Lung (tissue), 11 donors: ENCODE measurements at regions not wholly inside any gene's neighbourhood (a gene's known extent, or its start where the extent isn't known, plus 50 kb on each side); places are given as distances from the start of the nearest gene placed in this dataset.

Experiments
- ATAC-seq: fragments of 200-7000 bp; cut with Tn5 transposase; one replicate; pipeline ENCODE4 v1.9.1; 2020; ENCODE audit warnings: moderate number of reproducible peaks; ENCODE audit not compliant: insufficient read depth, low FRiP score
- DNase-seq, 3 donors: peaks; one replicate each; pipeline ENCODE4 v3.0.0-alpha.2; 2013 to 2017
- H3K27ac ChIP-seq, 2 donors: one replicate each; pipeline ENCODE4 v1.5.1; 2013; ENCODE audit warnings: mild to moderate bottlenecking in 2 of 2, moderate library complexity in 2 of 2, control low read depth in 1 of 2, inconsistent platforms in 1 of 2, low read depth in 1 of 2, low read length in 1 of 2
- H3K27me3 ChIP-seq, 3 donors: one replicate each; pipeline ENCODE4 v1.5.1; 2013; ENCODE audit warnings: low read length in 2 of 3; ENCODE audit not compliant: control insufficient read depth in 3 of 3, insufficient read depth in 3 of 3
- H3K36me3 ChIP-seq, 4 donors: one replicate each; pipeline ENCODE4 v1.5.1; 2013; ENCODE audit warnings: low read length in 4 of 4, mild to moderate bottlenecking in 1 of 4, moderate library complexity in 1 of 4; ENCODE audit not compliant: control insufficient read depth in 4 of 4, insufficient read depth in 4 of 4
- H3K4me1 ChIP-seq, 5 donors: one replicate each; pipeline ENCODE4 v1.5.1; 2013; ENCODE audit warnings: low read length in 5 of 5, mild to moderate bottlenecking in 2 of 5, moderate library complexity in 1 of 5; ENCODE audit not compliant: control insufficient read depth in 5 of 5, insufficient read depth in 5 of 5
- H3K4me3 ChIP-seq: one replicate; pipeline ENCODE4 v1.5.1; 2013; ENCODE audit warnings: mild to moderate bottlenecking, control low read depth, moderate library complexity
- H3K9ac ChIP-seq, 2 donors: one replicate each; pipeline ENCODE4 v1.5.1; 2013; ENCODE audit warnings: low read length in 2 of 2, control low read depth in 1 of 2; ENCODE audit not compliant: insufficient read depth in 1 of 2
- H3K9me3 ChIP-seq, 4 donors: one replicate each; pipeline ENCODE4 v1.5.1; 2013; ENCODE audit warnings: low read length in 3 of 4, mild to moderate bottlenecking in 1 of 4, moderate library complexity in 1 of 4; ENCODE audit not compliant: control insufficient read depth in 4 of 4, insufficient read depth in 3 of 4
- WGBS, 2 donors: extraction: QIAGEN DNeasy Blood & Tissue Kit; methylation state at CpG; one replicate each; pipeline ENCODE4 v1.1.7; 2013; 5-methylcytosine and 5-hydroxymethylcytosine counted together
- TF ChIP-seq, protein P1 (sequence below): IDR thresholded peaks from 2 replicates; pipeline ENCODE4 v1.5.1; 2012; ENCODE audit warnings: mild to moderate bottlenecking; ENCODE audit errors: control extremely low read depth, extremely low read depth
- donor health status: control.
- donor health status: control.
- donor health status: Bipolar disorder and iron deficiency.
- donor health status: healthy.
- donor health status: DM: yes; HTN: yes; CAD: no.

DNA sequence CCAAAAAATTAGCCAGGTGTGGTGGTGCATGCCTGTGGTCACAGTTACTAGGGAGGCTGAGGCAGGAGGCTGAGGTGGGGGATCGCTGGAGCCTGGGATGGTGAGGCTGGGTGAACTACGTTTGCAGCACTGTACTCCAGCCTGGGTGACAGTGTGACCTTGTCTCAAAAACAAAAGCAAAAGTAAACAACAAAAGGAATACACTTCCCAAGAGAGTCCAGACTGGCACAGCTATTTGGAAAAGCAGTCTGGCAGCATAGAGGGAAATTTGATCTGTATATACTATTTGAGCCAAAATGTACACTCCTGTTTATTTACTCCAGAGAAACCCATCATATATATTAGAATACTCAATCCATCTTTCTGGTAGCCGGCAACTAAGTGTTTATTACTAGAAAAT, 107.0 kb upstream of the HMCN1 start:
- Histone ChIP-seq H3K9ac (no peak overlapping the region), H3K4me3 (no peak overlapping the region), H3K27me3 (no peaks in the 10 kb centered on the region), H3K9me3 (no peaks in the 10 kb centered on the region), H3K36me3 (no peaks in the 10 kb centered on the region), H3K27ac (no peak overlapping the region), H3K4me1 (peaks cover 0 to 10% (median 0%) of the 10 kb centered on the region in 5 donors)
- TF ChIP-seq, protein P1, sequence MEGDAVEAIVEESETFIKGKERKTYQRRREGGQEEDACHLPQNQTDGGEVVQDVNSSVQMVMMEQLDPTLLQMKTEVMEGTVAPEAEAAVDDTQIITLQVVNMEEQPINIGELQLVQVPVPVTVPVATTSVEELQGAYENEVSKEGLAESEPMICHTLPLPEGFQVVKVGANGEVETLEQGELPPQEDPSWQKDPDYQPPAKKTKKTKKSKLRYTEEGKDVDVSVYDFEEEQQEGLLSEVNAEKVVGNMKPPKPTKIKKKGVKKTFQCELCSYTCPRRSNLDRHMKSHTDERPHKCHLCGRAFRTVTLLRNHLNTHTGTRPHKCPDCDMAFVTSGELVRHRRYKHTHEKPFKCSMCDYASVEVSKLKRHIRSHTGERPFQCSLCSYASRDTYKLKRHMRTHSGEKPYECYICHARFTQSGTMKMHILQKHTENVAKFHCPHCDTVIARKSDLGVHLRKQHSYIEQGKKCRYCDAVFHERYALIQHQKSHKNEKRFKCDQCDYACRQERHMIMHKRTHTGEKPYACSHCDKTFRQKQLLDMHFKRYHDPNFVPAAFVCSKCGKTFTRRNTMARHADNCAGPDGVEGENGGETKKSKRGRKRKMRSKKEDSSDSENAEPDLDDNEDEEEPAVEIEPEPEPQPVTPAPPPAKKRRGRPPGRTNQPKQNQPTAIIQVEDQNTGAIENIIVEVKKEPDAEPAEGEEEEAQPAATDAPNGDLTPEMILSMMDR, result no peak
- ATAC-seq (no peak), DNase-seq (peak; percentile 18 to 76 (median 62))
- WGBS, 2 donors, result 63 to 77% methylated on average over 3 of the region's 3 CpGs

GRCh38 chr1:185626344-185626743, 107.8 kb upstream of the HMCN1 start:
- Histone ChIP-seq H3K9ac (no peak overlapping the region), H3K36me3 (no peaks in the 10 kb centered on the region), H3K4me3 (no peak overlapping the region), H3K27me3 (no peaks in the 10 kb centered on the region), H3K4me1 (peaks cover 0 to 10% (median 0%) of the 10 kb centered on the region in 5 donors), H3K27ac (no peak overlapping the region), H3K9me3 (no peaks in the 10 kb centered on the region)
- TF ChIP-seq, protein P1, result no peak
- 93 to 95% methylated on average over 3 of the region's 3 CpGs for WGBS, 2 donors
- DNase-seq, result no peak
- ATAC-seq, result no peak

GRCh38 chr1:185610954-185611353, 123.2 kb upstream of the HMCN1 start:
- TF ChIP-seq, protein P1, result no peak
- no peak for DNase-seq
- Histone ChIP-seq H3K9me3 (no peaks in the 10 kb centered on the region), H3K9ac (no peak overlapping the region), H3K27ac (no peak overlapping the region), H3K27me3 (no peaks in the 10 kb centered on the region), H3K36me3 (no peaks in the 10 kb centered on the region), H3K4me1 (no peaks in the 10 kb centered on the region), H3K4me3 (no peak overlapping the region)
- no peak for ATAC-seq

DNA sequence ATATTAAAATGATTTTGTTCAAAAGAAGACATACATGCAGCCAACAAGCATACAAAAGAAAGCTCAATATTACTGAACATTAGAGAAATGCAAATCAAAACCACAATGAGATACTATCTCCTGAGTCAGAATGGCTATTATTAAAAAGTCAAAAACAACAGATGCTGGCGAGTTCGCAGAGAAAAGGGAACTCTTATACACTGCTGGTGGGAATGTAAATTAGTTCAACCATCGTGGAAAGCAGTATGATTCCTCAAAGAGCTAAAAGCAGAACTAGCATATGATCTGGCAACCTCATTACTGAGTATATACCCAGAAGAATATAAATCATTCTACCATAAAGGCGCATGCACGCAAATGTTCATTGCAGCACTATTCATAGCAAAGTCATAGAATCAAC, 126.0 kb upstream of the HMCN1 start:
- DNase-seq (no peak), ATAC-seq (no peak)
- Histone ChIP-seq H3K9me3 (no peaks in the 10 kb centered on the region), H3K4me3 (no peak overlapping the region), H3K4me1 (no peaks in the 10 kb centered on the region), H3K9ac (no peak overlapping the region), H3K27ac (no peak overlapping the region), H3K27me3 (no peaks in the 10 kb centered on the region), H3K36me3 (no peaks in the 10 kb centered on the region)
- TF ChIP-seq, protein P1, result no peak
- 72 to 73% methylated on average over 5 of the region's 5 CpGs for WGBS, 2 donors
